A549 (cell line): ENCODE measurements at regions not wholly inside any gene's neighbourhood (a gene's known extent, or its start where the extent isn't known, plus 50 kb on each side); places are given as distances from the start of the nearest gene placed in this dataset.

Experiments
- ATAC-seq, 2 experiments: fragments of 200-7000 bp in 1 of 2; fragments of >200 bp in 1 of 2; cut with Nextera tagmentation in 1 of 2; cut with Tn5 transposase in 1 of 2; 3 replicates each; pipeline versions ENCODE4 v1.8.0 to v1.9.1; 2018 to 2020; ENCODE audit warnings: mild to moderate bottlenecking in 1 of 2, moderate library complexity in 1 of 2
- CTCF ChIA-PET: fragments of 300-600 bp; sonication (Branson Sonifier 250); formaldehyde crosslinking; extraction: SDS; loops from one replicate; lab custom pipeline; 2021; ENCODE audit warnings: antibody characterized with exemption, inconsistent platforms; lab: Yijun Ruan, JAX
- POLR2A ChIA-PET: fragments of 350-600 bp; formaldehyde crosslinking; extraction: SDS; loops from one replicate; lab custom pipeline; 2021; ENCODE audit warnings: antibody characterized with exemption, inconsistent platforms; lab: Yijun Ruan, JAX
- DNase-seq, 2 experiments: peaks; one replicate each; pipeline versions ENCODE4 v3.0.0 to v3.0.0-alpha.2; 2011 to 2016; ENCODE audit warnings: low read depth in 1 of 2, low spot score in 1 of 2
- FAIRE-seq: peaks from 2 replicates; lab custom pipeline; 2011; peaks lifted over from hg19 to GRCh38; lab: Jason Lieb, UNC
- H3K27ac ChIP-seq, 2 experiments: fragments of >200 bp; sonication (Bioruptor Twin); formaldehyde crosslinking; 3 replicates each; pipeline ENCODE4 v1.5.1; 2016 to 2017
- H3K4me1 ChIP-seq: fragments of >200 bp; sonication (Bioruptor Twin); formaldehyde crosslinking; 3 replicates; pipeline ENCODE4 v1.6.1; 2016
- H3K4me2 ChIP-seq: fragments of >200 bp; sonication (Bioruptor Twin); formaldehyde crosslinking; 3 replicates; pipeline ENCODE4 v1.6.1; 2016
- H3K4me3 ChIP-seq: fragments of >200 bp; sonication (Bioruptor Twin); formaldehyde crosslinking; 3 replicates; pipeline ENCODE4 v1.5.1; 2016
- H3K9me3 ChIP-seq: fragments of >200 bp; sonication (Bioruptor Twin); formaldehyde crosslinking; 3 replicates; pipeline ENCODE4 v1.6.1; 2016
- EHF ChIP-seq: fragments of 250-450 bp; sonication (Bioruptor Pico); IDR thresholded peaks from 2 replicates; pipeline ENCODE4 v1.5.0; 2020; ENCODE audit warnings: mild to moderate bottlenecking
- FOSB ChIP-seq: fragments of 250-450 bp; sonication (Bioruptor Pico); IDR thresholded peaks from 2 replicates; pipeline ENCODE4 v1.5.0; 2020; ENCODE audit warnings: mild to moderate bottlenecking, moderate library complexity
- FOSL2 ChIP-seq, 2 experiments: fragments of 450-650 bp in 1 of 2; fragments of >200 bp in 1 of 2; sonication (Bioruptor Twin) in 1 of 2; formaldehyde crosslinking; IDR thresholded peaks; 2 replicates each; pipeline versions ENCODE4 v1.5.0 to v1.6.1; 2016 to 2020; ENCODE audit warnings: mild to moderate bottlenecking in 1 of 2, moderate library complexity in 1 of 2
- FOXS1 ChIP-seq: fragments of 250-450 bp; sonication (Bioruptor Pico); IDR thresholded peaks from 2 replicates; pipeline ENCODE4 v1.5.0; 2020; ENCODE audit warnings: mild to moderate bottlenecking, moderate library complexity
- GATA3 ChIP-seq: IDR thresholded peaks from 2 replicates; pipeline ENCODE4 v1.6.1; 2012; ENCODE audit warnings: borderline replicate concordance
- HDAC2 ChIP-seq: fragments of 200-600 bp; sonication (generic); IDR thresholded peaks from 2 replicates; pipeline ENCODE4 v1.6.1; 2016
- HOXB13 ChIP-seq: fragments of 250-450 bp; sonication (Bioruptor Pico); IDR thresholded peaks from 2 replicates; pipeline ENCODE4 v1.5.0; 2020; ENCODE audit warnings: low read depth, mild to moderate bottlenecking, moderate library complexity
- KDM1A ChIP-seq: fragments of 200-600 bp; sonication (generic); IDR thresholded peaks from 2 replicates; pipeline ENCODE4 v1.6.1; 2016; ENCODE audit warnings: low read depth, mild to moderate bottlenecking
- KDM5A ChIP-seq: fragments of 200-600 bp; sonication (generic); IDR thresholded peaks from 2 replicates; pipeline ENCODE4 v1.6.1; 2016; ENCODE audit warnings: antibody characterized with exemption, mild to moderate bottlenecking
- MAX ChIP-seq: IDR thresholded peaks from 2 replicates; pipeline ENCODE4 v1.6.1; 2012
- MYC ChIP-seq: IDR thresholded peaks from 2 replicates; pipeline ENCODE4 v1.6.1; 2012; ENCODE audit warnings: mild to moderate bottlenecking, inconsistent platforms, low read length, improper control_type of control experiment, borderline replicate concordance
- NFE2L2 ChIP-seq: fragments of 150-350 bp; conservative IDR thresholded peaks from 2 replicates; pipeline ENCODE4 v1.6.1; 2014; ENCODE audit warnings: low read length
- NR3C1 ChIP-seq: fragments of >200 bp; sonication (Bioruptor Twin); formaldehyde crosslinking; IDR thresholded peaks from 3 replicates; pipeline ENCODE4 v1.6.1; 2017
- POLR2AphosphoS2 ChIP-seq: conservative IDR thresholded peaks from 2 replicates; pipeline ENCODE4 v1.6.1; 2012; ENCODE audit warnings: low read length, improper control_type of control experiment, inconsistent platforms
- RCOR1 ChIP-seq: fragments of 150-350 bp; IDR thresholded peaks from 2 replicates; pipeline ENCODE4 v1.6.1; 2014; ENCODE audit warnings: antibody characterized with exemption, low read length, low read depth
- RFX5 ChIP-seq: fragments of 450-650 bp; IDR thresholded peaks from 2 replicates; pipeline ENCODE4 v1.7.1; 2014; ENCODE audit warnings: antibody characterized with exemption, mild to moderate bottlenecking, moderate library complexity
- SMC3 ChIP-seq: fragments of >200 bp; sonication (Bioruptor Twin); formaldehyde crosslinking; IDR thresholded peaks from 3 replicates; pipeline ENCODE4 v1.6.1; 2018; ENCODE audit warnings: inconsistent platforms
- SREBF2 ChIP-seq: fragments of 450-650 bp; IDR thresholded peaks from 2 replicates; pipeline ENCODE4 v1.6.1; 2014; ENCODE audit warnings: mild to moderate bottlenecking, moderate library complexity
- TP53 ChIP-seq: fragments of 250-450 bp; sonication (Bioruptor Pico); IDR thresholded peaks from 2 replicates; pipeline ENCODE4 v1.5.0; 2021; ENCODE audit warnings: mild to moderate bottlenecking, moderate library complexity
- ZC3H11A ChIP-seq: fragments of 450-650 bp; IDR thresholded peaks from 2 replicates; pipeline ENCODE4 v1.6.1; 2014; ENCODE audit warnings: antibody characterized with exemption, mild to moderate bottlenecking
- WGBS: methylation state at CpG from one replicate; pipeline ENCODE4 v1.1.6; 2017; ENCODE audit errors: missing lambda C conversion rate; 5-methylcytosine and 5-hydroxymethylcytosine counted together
- TF ChIP-seq, protein P1 (sequence below): fragments of >200 bp; sonication (Bioruptor Twin); formaldehyde crosslinking; IDR thresholded peaks from 3 replicates; pipeline ENCODE4 v1.6.1; 2016
- TF ChIP-seq, protein P2 (sequence below): fragments of 450-650 bp; IDR thresholded peaks from 2 replicates; pipeline ENCODE4 v1.6.1; 2014; ENCODE audit warnings: antibody characterized with exemption

DNA sequence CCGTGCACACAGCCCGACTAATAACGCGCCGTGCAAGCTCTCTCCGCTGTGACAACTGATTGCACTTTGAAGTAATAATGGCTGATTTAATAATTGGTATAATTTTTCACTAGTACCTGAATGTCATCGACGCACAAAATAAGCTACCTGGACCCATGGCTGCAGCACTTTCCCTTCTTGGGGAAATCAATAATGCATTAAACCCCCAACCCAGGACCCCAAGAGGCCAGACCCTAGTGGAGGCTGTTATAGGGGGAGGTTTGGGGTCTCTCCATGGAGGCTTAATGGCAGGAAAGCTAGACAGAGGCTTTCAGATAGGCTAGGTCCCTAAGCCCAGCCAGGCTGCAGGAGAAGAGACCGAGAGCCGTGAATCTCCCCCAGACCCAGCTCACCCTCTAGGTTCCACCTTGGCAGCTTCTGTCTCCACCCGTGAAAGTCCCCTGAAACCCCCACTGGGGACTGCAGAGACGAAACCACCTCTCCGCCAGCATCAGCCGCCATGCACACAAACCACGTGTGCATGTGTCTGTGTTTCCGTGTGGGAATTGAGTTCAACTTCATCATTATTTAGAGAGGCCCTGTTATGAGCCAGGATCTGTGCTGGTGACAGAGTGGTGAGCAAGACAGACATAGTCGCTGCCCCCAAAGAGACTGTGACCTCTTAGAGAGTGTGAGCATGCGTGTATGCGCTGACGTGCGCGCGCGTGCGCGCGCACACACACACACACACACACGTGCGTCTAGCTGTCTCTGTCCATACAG lies 168.6 kb upstream of the MVB12B start:
- Histone ChIP-seq H3K9me3 (no peaks in the 10 kb centered on the region), H3K4me1 (no peaks in the 10 kb centered on the region), H3K27ac (no peak overlapping the region), H3K4me3 (no peak overlapping the region)
- FAIRE-seq (no peak), ATAC-seq (no peak)
- POLR2A ChIA-PET: no interaction called here
- 65% methylated on average over 29 of the region's 29 CpGs for WGBS
- TF ChIP-seq, protein P1, sequence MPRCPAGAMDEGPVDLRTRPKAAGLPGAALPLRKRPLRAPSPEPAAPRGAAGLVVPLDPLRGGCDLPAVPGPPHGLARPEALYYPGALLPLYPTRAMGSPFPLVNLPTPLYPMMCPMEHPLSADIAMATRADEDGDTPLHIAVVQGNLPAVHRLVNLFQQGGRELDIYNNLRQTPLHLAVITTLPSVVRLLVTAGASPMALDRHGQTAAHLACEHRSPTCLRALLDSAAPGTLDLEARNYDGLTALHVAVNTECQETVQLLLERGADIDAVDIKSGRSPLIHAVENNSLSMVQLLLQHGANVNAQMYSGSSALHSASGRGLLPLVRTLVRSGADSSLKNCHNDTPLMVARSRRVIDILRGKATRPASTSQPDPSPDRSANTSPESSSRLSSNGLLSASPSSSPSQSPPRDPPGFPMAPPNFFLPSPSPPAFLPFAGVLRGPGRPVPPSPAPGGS: no peak
- TF ChIP-seq NR3C1 (no peak), FOSB (no peak), KDM1A (no peak), FOXS1 (CRISPR knock-in tag) (no peak), SMC3 (no peak), HDAC2 (no peak), KDM5A (no peak), MYC (no peak), RFX5 (no peak), HOXB13 (CRISPR knock-in tag) (no peak), RCOR1 (no peak), TP53 (no peak), SREBF2 (no peak)
- TF ChIP-seq, protein P2, sequence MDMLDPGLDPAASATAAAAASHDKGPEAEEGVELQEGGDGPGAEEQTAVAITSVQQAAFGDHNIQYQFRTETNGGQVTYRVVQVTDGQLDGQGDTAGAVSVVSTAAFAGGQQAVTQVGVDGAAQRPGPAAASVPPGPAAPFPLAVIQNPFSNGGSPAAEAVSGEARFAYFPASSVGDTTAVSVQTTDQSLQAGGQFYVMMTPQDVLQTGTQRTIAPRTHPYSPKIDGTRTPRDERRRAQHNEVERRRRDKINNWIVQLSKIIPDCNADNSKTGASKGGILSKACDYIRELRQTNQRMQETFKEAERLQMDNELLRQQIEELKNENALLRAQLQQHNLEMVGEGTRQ: no peak
- TF ChIP-seq, all 56 proteins: peak for 0
- CTCF ChIA-PET: interaction anchor here (0.6 to 1.6 kb wide), 3 partner anchors 9 to 903 kb away, joined by 4 to 8 read pairs (median 4); no protein-coding TSS in a partner anchor
- H3K4me2 ChIP-seq: no peak overlapping the region
- no peak for DNase-seq

DNA sequence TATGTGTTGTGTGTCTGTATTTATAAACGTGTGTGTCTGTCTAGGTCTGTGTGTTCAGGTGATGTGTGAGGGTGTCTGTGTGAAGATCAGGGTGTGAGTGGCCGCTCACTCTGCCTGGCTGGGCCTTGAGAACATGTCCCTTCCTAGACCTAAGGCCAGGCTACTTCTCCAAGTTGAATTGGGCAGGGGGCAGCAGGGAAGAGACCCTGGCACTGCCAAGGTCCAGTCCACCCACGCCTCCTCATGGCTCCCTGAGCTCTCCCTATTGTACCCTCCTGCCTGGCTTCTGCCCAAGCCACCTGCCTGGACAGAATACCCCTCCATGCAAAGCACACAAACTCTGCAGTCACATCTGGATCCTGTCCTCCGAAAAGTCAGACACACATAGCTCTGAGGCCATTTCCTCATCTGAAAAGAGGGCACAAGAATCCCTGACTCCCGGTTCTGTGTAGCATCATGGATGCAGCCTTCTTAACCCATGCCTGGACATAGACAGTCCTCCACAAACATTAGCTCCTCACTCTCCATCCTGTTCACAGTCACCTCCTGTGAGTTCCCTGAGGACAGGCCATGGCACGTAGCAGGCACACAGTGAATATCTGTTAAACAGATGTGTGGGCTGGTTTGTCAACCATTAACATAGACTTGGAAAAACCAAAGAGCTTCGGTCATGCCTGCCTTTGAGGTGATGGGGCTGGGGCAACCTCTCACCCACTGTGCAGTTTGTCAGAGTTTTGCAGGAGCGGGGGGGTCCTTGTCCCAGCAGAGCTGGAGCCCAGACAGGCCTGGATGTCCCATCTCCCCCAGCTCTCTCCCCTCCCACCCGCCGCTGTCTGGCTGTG lies 167.8 kb upstream of the MVB12B start:
- no peak overlapping the region for H3K4me2 ChIP-seq
- CTCF ChIA-PET: interaction anchor here (1.4 to 1.6 kb wide), 3 partner anchors 9 to 20 kb away, joined by 3 to 8 read pairs (median 4); no protein-coding TSS in a partner anchor
- ATAC-seq (no peak; a peak in 2 of 6 replicates), DNase-seq (no peak)
- no peak overlapping the region for H3K4me3 ChIP-seq
- POLR2A ChIA-PET: no interaction called here
- no peaks in the 10 kb centered on the region for H3K4me1 ChIP-seq
- no peak overlapping the region for H3K27ac ChIP-seq
- no peaks in the 10 kb centered on the region for H3K9me3 ChIP-seq
- TF ChIP-seq MAX: no peak
- no peak for TF ChIP-seq FOSL2 (IDR thresholded peaks at IDR 0.05)
- TF ChIP-seq FOSL2 (CRISPR knock-in tag; IDR thresholded peaks at IDR 0.05): no peak
- no peak for TF ChIP-seq GATA3
- TF ChIP-seq, protein P2: no peak
- TF ChIP-seq POLR2AphosphoS2: no peak
- TF ChIP-seq ZC3H11A: no peak
- TF ChIP-seq NFE2L2: no peak
- no peak for TF ChIP-seq EHF (CRISPR knock-in tag)
- no peak for TF ChIP-seq HDAC2
- TF ChIP-seq, all 56 proteins: peak for 0
- WGBS: 42% methylated on average over 9 of the region's 10 CpGs
- no peak for FAIRE-seq
